GM23248 (cell line): ENCODE measurements at regions not wholly inside any gene's neighbourhood (a gene's known extent, or its start where the extent isn't known, plus 50 kb on each side); places are given as distances from the start of the nearest gene placed in this dataset.

Experiments
- DNase-seq: peaks from one replicate; pipeline ENCODE4 v3.0.0-alpha.2; 2015
- H2AFZ ChIP-seq: fragments of 200-600 bp; sonication (generic); 2 replicates; pipeline ENCODE4 v1.6.1; 2016; ENCODE audit warnings: antibody characterized with exemption
- H3F3A ChIP-seq: fragments of 200-600 bp; sonication (generic); 2 replicates; pipeline ENCODE4 v1.6.1; 2016; ENCODE audit warnings: mild to moderate bottlenecking, antibody characterized with exemption, mixed run types; ENCODE audit not compliant: insufficient read depth
- H3K27ac ChIP-seq: fragments of 200-600 bp; sonication (generic); 2 replicates; pipeline ENCODE4 v1.5.1; 2016; ENCODE audit warnings: mild to moderate bottlenecking
- H3K27me3 ChIP-seq: fragments of 200-600 bp; sonication (generic); replicated peaks from 2 replicates; pipeline ENCODE4 v1.6.1; 2016; ENCODE audit warnings: mild to moderate bottlenecking; ENCODE audit not compliant: insufficient read depth
- H3K36me3 ChIP-seq: fragments of 200-600 bp; sonication (generic); 2 replicates; pipeline ENCODE4 v1.6.1; 2016; ENCODE audit warnings: low read depth, mild to moderate bottlenecking
- H3K4me1 ChIP-seq: fragments of 200-600 bp; sonication (generic); 2 replicates; pipeline ENCODE4 v1.6.1; 2016; ENCODE audit warnings: mild to moderate bottlenecking; ENCODE audit not compliant: insufficient read depth
- H3K4me2 ChIP-seq: fragments of 200-600 bp; sonication (generic); one replicate; pipeline ENCODE4 v1.6.1; 2016; ENCODE audit warnings: mild to moderate bottlenecking; ENCODE audit not compliant: unreplicated experiment
- H3K4me3 ChIP-seq: fragments of 200-600 bp; sonication (generic); 2 replicates; pipeline ENCODE4 v1.5.1; 2016; ENCODE audit warnings: mild to moderate bottlenecking
- H3K79me2 ChIP-seq: fragments of 200-600 bp; sonication (generic); 2 replicates; pipeline ENCODE4 v1.6.1; 2016; ENCODE audit warnings: mild to moderate bottlenecking; ENCODE audit not compliant: insufficient read depth
- H3K9ac ChIP-seq: fragments of 200-600 bp; sonication (generic); 2 replicates; pipeline ENCODE4 v1.6.1; 2016; ENCODE audit warnings: mild to moderate bottlenecking
- H3K9me2 ChIP-seq: fragments of 200-600 bp; sonication (generic); 2 replicates; pipeline ENCODE4 v1.6.1; 2016; ENCODE audit warnings: mixed run types, mild to moderate bottlenecking, moderate library complexity; ENCODE audit not compliant: insufficient read depth
- H3K9me3 ChIP-seq: fragments of 200-600 bp; sonication (generic); one replicate; pipeline ENCODE4 v1.6.1; 2017; ENCODE audit warnings: low read depth
- H4K20me1 ChIP-seq: fragments of 200-600 bp; sonication (generic); 2 replicates; pipeline ENCODE4 v1.6.0; 2016; ENCODE audit not compliant: insufficient read depth
- EZH2 ChIP-seq: fragments of 200-600 bp; sonication (generic); IDR thresholded peaks from 2 replicates; pipeline ENCODE4 v1.6.1; 2018; ENCODE audit warnings: antibody characterized with exemption, mild to moderate bottlenecking; ENCODE audit not compliant: insufficient read depth, poor library complexity, severe bottlenecking
- EZH2phosphoT487 ChIP-seq: fragments of 200-600 bp; sonication (generic); IDR thresholded peaks from 2 replicates; pipeline ENCODE4 v1.6.1; 2018; ENCODE audit warnings: antibody characterized with exemption, moderate library complexity, mild to moderate bottlenecking, low read depth; ENCODE audit not compliant: insufficient read depth
- WGBS, 2 experiments: methylation state at CpG; one replicate each; pipeline ENCODE4 v1.1.6; 2015 to 2017; ENCODE audit warnings: low lambda C conversion rate in 2 of 2, low coverage in 1 of 2; ENCODE audit errors: missing lambda C conversion rate in 2 of 2; 5-methylcytosine and 5-hydroxymethylcytosine counted together
- in situ Hi-C: fragments of 300-500 bp; cut with MboI; formaldehyde crosslinking; loops from 2 replicates; pipeline ENCODE4 v1.15.0; 2020

DNA sequence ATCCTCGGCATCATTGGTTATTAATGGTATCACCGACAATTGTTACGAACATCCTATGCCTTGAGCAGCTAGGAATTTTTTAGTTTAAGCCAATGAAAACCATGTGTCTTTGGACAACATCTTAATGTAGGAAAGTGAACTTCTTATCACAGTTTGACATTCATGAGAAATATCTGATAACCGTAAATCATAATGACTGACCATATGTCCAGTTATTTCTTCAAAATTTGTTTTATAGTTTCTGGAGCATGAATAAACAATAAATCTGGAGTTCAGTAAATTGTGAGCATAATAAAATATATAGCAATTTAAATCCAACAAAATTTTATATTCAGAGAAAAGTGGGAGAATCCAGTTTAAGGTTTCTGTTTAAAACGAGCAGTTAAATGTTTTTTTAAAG lies 970.1 kb upstream of the ADGRB3 start:
- in situ Hi-C loops = no loop called here
- DNase-seq = no peak
- TF ChIP-seq EZH2 (no peak), EZH2phosphoT487 (no peak)

DNA sequence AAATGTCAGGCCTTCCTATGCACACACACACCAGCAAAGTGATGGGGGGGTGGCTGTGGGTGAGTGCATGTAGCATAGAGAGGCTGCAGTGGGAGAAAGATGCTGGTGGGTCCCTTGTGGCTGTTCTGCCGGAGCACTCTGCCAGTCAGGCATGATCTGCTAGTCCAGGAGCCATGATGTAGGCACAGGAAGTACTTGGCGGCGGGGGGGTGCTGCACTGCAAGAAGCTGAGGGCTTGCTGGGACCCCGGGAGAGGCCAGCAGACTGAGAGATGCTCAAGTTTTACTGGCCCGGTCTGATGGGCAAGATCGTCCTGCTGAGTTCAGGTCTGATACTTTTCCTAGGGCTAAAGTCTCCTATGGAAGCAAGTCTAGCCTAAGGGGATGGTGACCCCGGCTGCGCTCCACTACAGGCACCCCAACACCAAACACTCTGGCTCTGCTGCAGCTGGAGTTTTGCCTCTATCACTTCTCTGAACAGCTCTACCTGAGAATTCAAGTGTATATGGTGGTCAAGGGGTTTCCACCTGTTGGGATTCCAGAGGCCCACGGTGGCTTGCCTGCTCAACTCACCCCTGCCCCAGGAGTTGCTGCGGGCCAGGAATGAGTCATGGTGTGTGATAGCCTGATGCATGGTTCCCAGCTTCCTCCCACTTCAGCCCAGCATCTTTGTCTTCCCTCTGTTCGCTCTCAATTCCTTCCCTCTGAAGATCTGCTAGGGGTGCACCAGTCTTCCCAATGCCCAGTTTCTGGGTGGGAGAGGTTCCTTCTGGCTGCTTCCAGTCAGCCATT lies 971.8 kb upstream of the ADGRB3 start:
- no peaks in the 10 kb centered on the region for H3K4me1 ChIP-seq
- no peaks in the 10 kb centered on the region for H3K9me3 ChIP-seq
- TF ChIP-seq EZH2 (no peak), EZH2phosphoT487 (no peak)
- no peak overlapping the region for H3K4me3 ChIP-seq
- in situ Hi-C loops = no loop called here
- H3K9me2 ChIP-seq = no peaks in the 10 kb centered on the region
- H3K9ac ChIP-seq = no peak overlapping the region
- H3F3A ChIP-seq = no peaks in the 10 kb centered on the region
- no peak overlapping the region for H3K4me2 ChIP-seq
- no peak for DNase-seq
- H3K27ac ChIP-seq = no peak overlapping the region
- H2AFZ ChIP-seq = no peak overlapping the region
- H3K36me3 ChIP-seq = no peaks in the 10 kb centered on the region
- no peaks in the 10 kb centered on the region for H3K27me3 ChIP-seq
- 46 to 58% methylated on average over 9 to 11 of the region's 11 CpGs for WGBS, 2 experiments
- H4K20me1 ChIP-seq = no peaks in the 10 kb centered on the region
- H3K79me2 ChIP-seq = no peaks in the 10 kb centered on the region

More for the DNA sequence above, 970.1 kb upstream of the ADGRB3 start:
- no peaks in the 10 kb centered on the region for H4K20me1 ChIP-seq
- H3K9me2 ChIP-seq = no peaks in the 10 kb centered on the region
- WGBS, 2 experiments = 30 to 32% methylated on average over 5 of the region's 5 CpGs
- no peak overlapping the region for H3K27ac ChIP-seq
- no peaks in the 10 kb centered on the region for H3F3A ChIP-seq
- no peaks in the 10 kb centered on the region for H3K27me3 ChIP-seq
- no peaks in the 10 kb centered on the region for H3K36me3 ChIP-seq
- no peaks in the 10 kb centered on the region for H3K79me2 ChIP-seq
- no peaks in the 10 kb centered on the region for H3K9me3 ChIP-seq
- no peak overlapping the region for H3K9ac ChIP-seq
- H3K4me1 ChIP-seq = no peaks in the 10 kb centered on the region
- no peak overlapping the region for H3K4me2 ChIP-seq
- H3K4me3 ChIP-seq = no peak overlapping the region
- no peak overlapping the region for H2AFZ ChIP-seq

DNA sequence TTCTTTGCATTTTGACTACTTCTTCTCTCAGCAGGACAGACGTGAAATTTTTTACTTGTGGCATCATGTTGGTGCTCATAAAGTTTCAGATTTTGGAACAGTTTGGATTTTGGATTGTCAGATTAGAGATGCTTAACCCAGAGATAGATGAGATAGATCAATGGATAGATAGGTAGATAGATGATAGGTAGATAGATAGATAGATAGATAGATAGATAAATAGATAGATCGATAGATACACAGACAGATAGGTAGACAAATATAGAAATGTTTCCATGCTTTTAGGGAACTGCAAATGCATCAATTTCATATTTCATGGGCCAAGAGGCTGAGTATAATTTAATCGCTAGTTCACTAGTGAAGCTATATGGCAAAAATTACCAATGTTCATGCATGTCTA lies 981.5 kb upstream of the ADGRB3 start:
- WGBS, 2 experiments = 35 to 39% methylated on average over 3 of the region's 3 CpGs
- no peaks in the 10 kb centered on the region for H3F3A ChIP-seq

DNA sequence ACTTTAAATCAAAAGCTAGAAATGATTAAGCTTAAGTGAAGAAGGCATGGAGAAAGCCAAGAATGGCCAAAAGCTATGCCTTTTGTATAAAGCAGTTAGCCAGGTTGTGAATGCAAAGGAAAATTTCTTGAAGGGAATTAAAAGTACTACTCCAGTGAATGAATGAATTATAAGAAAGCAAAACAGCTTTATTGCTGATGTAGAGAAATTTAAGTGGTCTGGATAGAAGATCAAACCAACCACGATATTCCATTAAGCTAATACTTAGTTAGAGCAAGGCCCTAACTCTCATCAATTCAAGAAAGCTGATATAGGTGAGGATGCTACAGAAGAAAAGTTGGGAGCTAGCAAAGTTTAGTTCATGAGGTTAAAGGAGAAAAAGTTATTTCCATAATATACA lies 988.5 kb upstream of the ADGRB3 start:
- WGBS, 2 experiments = 14 to 15% methylated on average over 1 of the region's 1 CpG
- no peak overlapping the region for H2AFZ ChIP-seq
- H3K79me2 ChIP-seq = no peaks in the 10 kb centered on the region
- in situ Hi-C loops = no loop called here
- no peak overlapping the region for H3K27ac ChIP-seq
- no peaks in the 10 kb centered on the region for H4K20me1 ChIP-seq
- no peak overlapping the region for H3K4me3 ChIP-seq
- no peak overlapping the region for H3K9ac ChIP-seq
- H3K4me1 ChIP-seq = no peaks in the 10 kb centered on the region
- no peaks in the 10 kb centered on the region for H3K9me2 ChIP-seq
- no peak overlapping the region for H3K4me2 ChIP-seq
- no peak for TF ChIP-seq EZH2
- TF ChIP-seq EZH2phosphoT487 = no peak
- no peaks in the 10 kb centered on the region for H3K9me3 ChIP-seq
- H3K27me3 ChIP-seq = no peaks in the 10 kb centered on the region
- H3K36me3 ChIP-seq = no peaks in the 10 kb centered on the region
- no peak for DNase-seq
- no peaks in the 10 kb centered on the region for H3F3A ChIP-seq

More for the DNA sequence above, 981.5 kb upstream of the ADGRB3 start:
- no peak overlapping the region for H3K4me3 ChIP-seq
- no peaks in the 10 kb centered on the region for H3K79me2 ChIP-seq
- H2AFZ ChIP-seq = no peak overlapping the region
- no peaks in the 10 kb centered on the region for H3K9me2 ChIP-seq
- TF ChIP-seq EZH2 = no peak
- TF ChIP-seq EZH2phosphoT487 = no peak
- no peaks in the 10 kb centered on the region for H3K36me3 ChIP-seq
- no peak overlapping the region for H3K9ac ChIP-seq
- H3K27ac ChIP-seq = no peak overlapping the region
- H3K27me3 ChIP-seq = no peaks in the 10 kb centered on the region
- in situ Hi-C loops = no loop called here
- H3K4me1 ChIP-seq = no peaks in the 10 kb centered on the region
- no peak for DNase-seq
- H3K4me2 ChIP-seq = no peak overlapping the region
- no peaks in the 10 kb centered on the region for H4K20me1 ChIP-seq
- H3K9me3 ChIP-seq = no peaks in the 10 kb centered on the region

DNA sequence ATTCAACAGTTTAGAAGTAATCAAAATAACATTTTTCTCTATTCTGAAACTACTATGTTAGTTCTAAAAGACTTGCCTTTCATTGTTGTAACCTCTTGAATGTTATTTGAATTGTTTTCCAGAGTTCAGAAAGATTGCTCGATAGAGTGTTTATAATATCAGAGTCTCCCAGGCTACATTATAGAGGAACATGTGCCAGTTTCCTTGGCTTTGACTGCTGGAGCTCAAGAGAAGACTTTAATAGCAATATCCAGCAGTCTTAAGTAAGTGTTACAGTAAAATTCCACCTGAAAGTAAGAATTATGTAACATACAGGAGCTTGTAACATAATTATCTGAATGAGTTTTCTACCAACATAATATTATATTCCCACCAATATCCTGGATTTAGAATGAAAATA lies 991.8 kb upstream of the ADGRB3 start:
- H3F3A ChIP-seq = no peaks in the 10 kb centered on the region
- H3K4me2 ChIP-seq = no peak overlapping the region
- no peak overlapping the region for H3K27ac ChIP-seq
- no peaks in the 10 kb centered on the region for H3K79me2 ChIP-seq
- in situ Hi-C loops = no loop called here
- no peaks in the 10 kb centered on the region for H3K9me3 ChIP-seq
- no peaks in the 10 kb centered on the region for H3K27me3 ChIP-seq
- 12 to 21% methylated on average over 1 of the region's 1 CpG for WGBS, 2 experiments
- no peak for TF ChIP-seq EZH2phosphoT487
- no peak for TF ChIP-seq EZH2
- no peaks in the 10 kb centered on the region for H3K36me3 ChIP-seq
- no peak overlapping the region for H3K4me3 ChIP-seq
- no peak overlapping the region for H2AFZ ChIP-seq
- H4K20me1 ChIP-seq = no peaks in the 10 kb centered on the region
- DNase-seq = no peak
- H3K9ac ChIP-seq = no peak overlapping the region
- no peaks in the 10 kb centered on the region for H3K4me1 ChIP-seq
- H3K9me2 ChIP-seq = no peaks in the 10 kb centered on the region
